ENCODE measurements at regions not wholly inside any gene's neighbourhood (a gene's known extent, or its start where the extent isn't known, plus 50 kb on each side); places are given as distances from the start of the nearest gene placed in this dataset.
"Not testable (repeated sequence)": the region's sequence is repeated elsewhere in the genome, so short reads cannot be mapped to it uniquely, and the experiment has no call there.

DNA sequence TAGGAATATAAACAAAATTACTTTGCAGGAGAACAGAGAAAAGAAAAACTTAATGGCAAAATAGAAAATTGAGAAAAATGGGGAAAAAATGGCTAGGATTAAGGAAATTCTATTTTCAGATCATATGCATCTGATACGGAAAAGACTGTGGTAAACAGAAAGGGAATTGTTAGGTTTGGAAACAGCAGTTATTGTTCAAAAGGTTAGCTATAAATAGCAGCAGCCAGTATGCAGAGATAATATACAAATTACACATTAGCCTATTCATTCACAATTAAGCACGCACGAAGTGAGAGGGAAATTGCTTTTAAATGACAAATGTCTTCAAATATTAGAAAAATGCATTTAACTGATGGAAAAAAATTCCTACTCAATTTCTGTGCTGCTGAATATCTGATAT is 224.1 kb upstream of the FAM3C start:
- no peaks in the 10 kb centered on the region for H3K27me3 ChIP-seq
- no peak overlapping the region for H3K27ac ChIP-seq
- H3K4me1 ChIP-seq: no peaks in the 10 kb centered on the region
- H3K4me3 ChIP-seq: no peak overlapping the region
- no peaks in the 10 kb centered on the region for H3K9me3 ChIP-seq (replicated peaks)
- DNase-seq: no peak
- no peaks in the 10 kb centered on the region for H3K36me3 ChIP-seq

DNA sequence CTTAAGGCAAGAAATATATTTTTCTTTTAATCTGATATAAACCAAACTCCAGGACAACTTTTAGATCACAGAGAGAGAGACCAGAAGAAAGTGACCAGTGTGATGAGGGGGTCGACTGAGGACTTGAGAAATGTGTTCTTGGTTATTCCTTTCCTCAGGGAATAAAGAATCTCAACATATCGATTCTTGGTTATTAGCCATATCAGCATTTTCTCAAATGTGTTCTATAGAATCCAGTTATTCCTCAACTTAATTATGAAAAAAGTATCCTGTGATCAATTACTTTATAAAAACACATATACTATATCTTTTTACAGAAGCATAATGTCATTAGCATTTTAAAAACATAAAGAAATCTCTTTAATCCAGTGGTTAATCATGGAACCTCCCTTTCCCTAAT is 222.1 kb upstream of the FAM3C start:
- Histone ChIP-seq H3K4me3 (no peak overlapping the region), H3K4me1 (no peaks in the 10 kb centered on the region), H3K27ac (no peak overlapping the region), H3K9me3 (replicated peaks) (no peaks in the 10 kb centered on the region), H3K36me3 (no peaks in the 10 kb centered on the region), H3K27me3 (no peaks in the 10 kb centered on the region)
- DNase-seq: no peak

DNA sequence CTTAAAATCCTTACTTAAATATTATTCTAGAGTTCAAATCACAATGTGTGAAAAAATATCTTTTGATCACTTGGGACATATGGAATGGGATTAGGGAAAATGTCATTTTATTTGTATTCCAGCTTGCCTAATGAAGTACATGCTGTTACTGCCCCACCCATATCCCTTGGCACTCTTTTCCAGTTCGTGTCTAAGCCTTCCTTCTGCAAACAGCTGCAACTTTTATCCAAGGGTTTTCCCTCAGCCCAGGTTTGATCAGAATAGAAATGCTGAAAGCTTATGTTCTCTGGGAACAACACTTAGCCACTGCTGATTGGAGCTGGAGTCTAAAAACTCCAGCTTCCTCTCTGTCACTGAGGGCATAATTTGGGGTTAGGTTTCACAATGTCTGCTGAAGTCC is 214.1 kb upstream of the FAM3C start:
- no peaks in the 10 kb centered on the region for H3K9me3 ChIP-seq (replicated peaks)
- no peaks in the 10 kb centered on the region for H3K4me1 ChIP-seq
- no peaks in the 10 kb centered on the region for H3K27me3 ChIP-seq
- H3K27ac ChIP-seq: no peak overlapping the region
- no peak for DNase-seq
- no peaks in the 10 kb centered on the region for H3K36me3 ChIP-seq
- H3K4me3 ChIP-seq: no peak overlapping the region

- no peaks in the 10 kb centered on the region for H3K36me3 ChIP-seq
- no peak overlapping the region for H3K27ac ChIP-seq
These were observed 213.1 kb upstream of the FAM3C start for GRCh38 chr7:121609208-121609607.

GRCh38 chr7:121608785-121609184 is 212.7 kb upstream of the FAM3C start:
- no peaks in the 10 kb centered on the region for H3K9me3 ChIP-seq (replicated peaks)
- no peak for DNase-seq
- no peak overlapping the region for H3K4me3 ChIP-seq
- H3K4me1 ChIP-seq: no peaks in the 10 kb centered on the region
- no peaks in the 10 kb centered on the region for H3K36me3 ChIP-seq
- H3K27me3 ChIP-seq: no peaks in the 10 kb centered on the region; the same call in 1 of the 2 replicates
- no peak overlapping the region for H3K27ac ChIP-seq

More at GRCh38 chr7:121609208-121609607, 213.1 kb upstream of the FAM3C start:
- Histone ChIP-seq H3K9me3 (replicated peaks) (no peaks in the 10 kb centered on the region), H3K4me1 (no peaks in the 10 kb centered on the region), H3K27me3 (no peaks in the 10 kb centered on the region), H3K4me3 (no peak overlapping the region)
- no peak for DNase-seq

- DNase-seq; H3K9me3 ChIP-seq (replicated peaks); H3K27me3 ChIP-seq; H3K4me1 ChIP-seq; H3K4me3 ChIP-seq; H3K27ac ChIP-seq; H3K36me3 ChIP-seq: not testable (repeated sequence)
These were observed 212.1 kb upstream of the FAM3C start for GRCh38 chr7:121608183-121608582.

- DNase-seq: no peak
- Histone ChIP-seq H3K4me1 (no peaks in the 10 kb centered on the region), H3K4me3 (no peak overlapping the region), H3K36me3 (no peaks in the 10 kb centered on the region), H3K27ac (no peak overlapping the region), H3K9me3 (replicated peaks) (no peaks in the 10 kb centered on the region), H3K27me3 (no peaks in the 10 kb centered on the region; the same call in 1 of the 2 replicates)
These were observed 209.2 kb upstream of the FAM3C start for GRCh38 chr7:121605317-121605680.

DNA sequence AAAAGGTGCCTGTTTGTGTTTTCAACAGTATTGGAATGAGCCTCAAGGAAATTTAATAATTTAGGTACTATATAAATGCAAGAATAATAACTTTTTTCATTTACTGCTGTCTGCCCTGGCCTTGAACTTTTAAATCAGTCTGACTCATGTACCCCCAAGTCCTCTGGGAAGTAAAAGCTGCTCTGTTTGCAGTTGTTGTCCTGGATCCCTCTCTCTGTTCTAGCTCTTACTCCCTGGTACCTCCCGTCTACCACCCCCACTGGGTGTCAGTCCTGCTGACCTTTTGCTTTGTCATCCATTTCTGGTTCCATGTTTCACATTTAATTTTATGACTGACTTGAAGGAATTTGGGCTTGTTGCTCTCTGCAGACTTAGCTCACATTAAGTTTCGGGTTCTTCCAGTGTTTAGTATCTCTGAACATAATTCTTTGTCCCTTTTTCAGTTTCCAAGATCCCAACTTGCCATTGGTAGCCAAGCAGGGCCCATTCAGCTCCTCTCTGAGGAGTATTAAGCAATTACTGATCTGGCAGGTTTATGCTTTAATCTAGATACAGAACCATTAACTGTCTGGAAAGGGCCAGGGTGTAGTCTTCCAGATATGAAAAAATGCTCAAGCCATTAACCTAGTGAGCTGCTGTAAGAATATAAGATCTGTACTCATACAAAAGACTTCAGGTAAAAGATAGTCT is 208.7 kb upstream of the FAM3C start:
- H3K4me1 ChIP-seq: no peaks in the 10 kb centered on the region
- H3K9me3 ChIP-seq (replicated peaks): no peaks in the 10 kb centered on the region
- H3K4me3 ChIP-seq: no peak overlapping the region
- no peak overlapping the region for H3K27ac ChIP-seq
- DNase-seq: no peak
- no peaks in the 10 kb centered on the region for H3K36me3 ChIP-seq
- no peaks in the 10 kb centered on the region; the same call in 1 of the 2 replicates for H3K27me3 ChIP-seq

- no peak for DNase-seq
- no peaks in the 10 kb centered on the region; the same call in 1 of the 2 replicates for H3K27me3 ChIP-seq
- H3K27ac ChIP-seq: no peak overlapping the region
- no peaks in the 10 kb centered on the region for H3K9me3 ChIP-seq (replicated peaks)
- no peaks in the 10 kb centered on the region for H3K36me3 ChIP-seq
- H3K4me1 ChIP-seq: no peaks in the 10 kb centered on the region
- no peak overlapping the region for H3K4me3 ChIP-seq
These were observed 207.8 kb upstream of the FAM3C start for GRCh38 chr7:121603886-121604285.

DNA sequence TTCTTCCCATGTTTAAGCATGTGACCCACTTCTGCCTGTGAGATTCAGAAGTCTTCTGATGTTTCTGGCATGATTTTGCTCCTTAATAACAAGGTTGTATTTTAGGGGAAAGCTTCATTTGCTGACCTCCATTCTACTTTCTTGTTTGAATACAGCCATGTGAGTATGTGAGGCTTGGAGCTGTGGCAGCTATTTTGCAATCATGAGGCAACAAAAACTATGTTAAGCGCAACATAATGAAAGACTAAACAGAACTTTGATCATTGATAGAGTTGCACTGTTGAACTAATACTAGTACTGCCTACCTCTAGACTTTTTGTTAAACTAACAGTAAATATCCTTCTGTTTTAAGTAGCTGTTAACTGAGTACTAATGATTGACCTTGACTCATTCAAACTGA is 203.8 kb upstream of the FAM3C start:
- no peak for DNase-seq
- H3K9me3 ChIP-seq (replicated peaks): no peaks in the 10 kb centered on the region
- H3K27me3 ChIP-seq: no peaks in the 10 kb centered on the region; the same call in 1 of the 2 replicates
- H3K4me1 ChIP-seq: no peaks in the 10 kb centered on the region
- no peak overlapping the region for H3K27ac ChIP-seq
- H3K36me3 ChIP-seq: no peaks in the 10 kb centered on the region
- H3K4me3 ChIP-seq: no peak overlapping the region

DNA sequence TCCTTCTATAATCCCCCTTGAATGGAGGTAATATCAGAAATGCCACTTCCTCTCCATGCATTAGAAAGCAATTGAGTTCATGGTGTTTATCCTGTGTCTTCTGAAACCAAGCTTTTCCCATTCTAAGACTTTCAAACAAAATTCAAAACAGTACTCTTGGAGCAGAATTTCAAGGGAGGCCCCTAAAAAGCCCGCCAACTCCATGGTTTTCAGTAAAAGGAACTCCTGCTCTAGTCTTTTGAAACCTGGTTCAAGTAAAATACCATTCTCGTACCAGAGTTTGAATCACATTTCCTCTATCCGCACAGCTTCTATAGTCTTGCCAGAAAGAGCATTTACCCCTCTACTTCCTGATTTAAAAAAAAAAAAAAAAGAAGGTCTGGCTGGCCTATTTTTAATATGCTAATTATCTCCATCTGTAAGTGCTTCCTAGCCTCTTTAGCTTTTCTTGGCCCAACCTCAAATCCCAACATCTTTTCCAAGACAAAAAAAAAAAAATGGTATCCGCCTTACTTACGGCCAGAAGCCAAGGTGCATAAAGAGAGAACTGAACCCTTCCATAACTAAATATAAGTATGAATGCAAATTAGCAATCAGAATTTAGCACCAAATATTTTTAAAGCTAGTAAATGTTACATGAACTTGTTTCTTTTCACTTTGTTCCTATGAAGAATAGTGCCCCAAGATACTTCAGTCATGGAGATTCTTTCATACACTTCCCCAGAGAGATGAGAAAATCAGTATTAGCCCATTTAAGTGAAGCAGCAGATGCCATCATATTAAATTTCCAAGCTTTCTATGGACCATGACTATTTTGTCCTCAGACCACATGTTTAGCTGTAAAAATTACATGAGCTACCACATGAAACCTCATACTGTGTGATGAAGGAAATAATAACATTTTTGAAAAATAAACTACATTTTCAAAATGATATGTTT is 199.9 kb upstream of the FAM3C start:
- Histone ChIP-seq H3K4me1 (no peaks in the 10 kb centered on the region), H3K36me3 (no peaks in the 10 kb centered on the region), H3K27me3 (no peaks in the 10 kb centered on the region), H3K27ac (no peak overlapping the region), H3K4me3 (no peak overlapping the region), H3K9me3 (replicated peaks) (no peaks in the 10 kb centered on the region)
- DNase-seq: peak in 1 of 2 experiments; percentile 6

- Histone ChIP-seq H3K4me3 (no peak overlapping the region), H3K27me3 (0 out of 2 replicates have a peak, but pooled peaks cover 3% of the 10 kb centered on the region), H3K9me3 (replicated peaks) (no peaks in the 10 kb centered on the region), H3K27ac (no peak overlapping the region), H3K4me1 (no peaks in the 10 kb centered on the region), H3K36me3 (no peaks in the 10 kb centered on the region)
- DNase-seq: no peak
These were observed 195.8 kb upstream of the FAM3C start for GRCh38 chr7:121591926-121592325.

DNA sequence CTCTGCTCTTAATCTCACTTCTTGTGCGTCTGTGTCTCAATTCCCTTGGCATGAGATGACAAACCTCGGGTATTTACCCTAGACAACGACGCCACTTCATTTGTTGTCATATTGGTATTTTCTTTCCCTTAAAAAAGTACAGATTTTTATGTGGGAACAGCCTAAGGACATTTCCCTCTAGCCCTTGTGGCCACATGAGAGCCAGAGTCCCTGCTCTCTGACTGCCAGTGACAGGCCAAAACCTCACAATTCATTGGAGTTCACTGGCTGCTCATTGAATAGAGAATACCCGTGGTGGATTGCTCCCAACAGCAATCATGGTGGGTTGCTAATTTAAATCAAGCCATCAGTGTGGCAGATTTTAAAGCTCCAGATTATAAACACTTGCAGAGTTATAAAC is 191.3 kb upstream of the FAM3C start:
- DNase-seq: no peak

DNA sequence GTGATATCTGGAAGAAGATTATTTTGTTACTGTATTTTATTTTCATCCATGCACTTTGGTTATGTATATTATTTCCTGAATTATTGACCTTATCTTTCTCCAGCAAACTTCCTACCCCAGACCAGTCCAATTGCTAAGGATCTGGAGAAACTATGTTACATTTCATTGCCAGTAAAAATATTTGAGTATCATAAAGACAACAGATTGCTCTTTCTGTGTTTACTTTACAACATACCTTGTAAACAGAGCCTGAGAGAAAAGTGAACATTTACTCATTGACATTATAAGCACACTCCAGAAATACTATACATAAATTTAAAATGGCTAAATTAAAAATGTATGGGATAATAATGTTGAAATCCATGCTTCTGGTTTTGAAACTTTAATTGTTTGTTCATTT is 186.2 kb upstream of the FAM3C start:
- H3K27ac ChIP-seq: no peak overlapping the region
- H3K27me3 ChIP-seq: no peaks in the 10 kb centered on the region
- H3K9me3 ChIP-seq (replicated peaks): no peaks in the 10 kb centered on the region
- H3K4me1 ChIP-seq: no peaks in the 10 kb centered on the region
- DNase-seq: no peak
- H3K4me3 ChIP-seq: no peak overlapping the region
- no peaks in the 10 kb centered on the region for H3K36me3 ChIP-seq

More for the DNA sequence above, 191.3 kb upstream of the FAM3C start:
- Histone ChIP-seq H3K36me3 (no peaks in the 10 kb centered on the region), H3K4me1 (no peaks in the 10 kb centered on the region), H3K27ac (no peak overlapping the region), H3K4me3 (no peak overlapping the region), H3K9me3 (replicated peaks) (no peaks in the 10 kb centered on the region), H3K27me3 (0 out of 2 replicates have a peak, but pooled peaks cover 3% of the 10 kb centered on the region)

DNA sequence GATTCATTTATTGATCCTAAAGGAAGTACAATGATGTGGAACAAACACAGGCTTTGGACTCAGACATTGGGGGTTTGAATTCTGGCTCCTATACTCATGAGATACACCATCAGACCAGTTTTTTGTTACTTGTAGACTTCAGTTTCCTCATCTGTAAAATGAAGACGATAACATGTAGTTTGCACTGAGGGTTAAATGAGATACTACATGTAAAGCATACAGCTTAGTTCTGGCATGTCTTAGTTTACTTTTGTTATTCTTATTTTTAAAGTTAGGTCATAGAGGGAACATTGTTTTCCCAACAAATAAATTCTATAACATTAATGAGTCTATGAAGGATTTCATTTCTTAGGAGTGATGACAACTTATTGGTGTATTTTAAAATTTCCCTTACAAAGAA is 183.5 kb upstream of the FAM3C start:
- H3K27ac ChIP-seq: no peak overlapping the region
- DNase-seq: no peak
- H3K9me3 ChIP-seq (replicated peaks): no peaks in the 10 kb centered on the region

More for the DNA sequence above, 183.5 kb upstream of the FAM3C start:
- Histone ChIP-seq H3K4me1 (no peaks in the 10 kb centered on the region), H3K4me3 (no peak overlapping the region), H3K27me3 (no peaks in the 10 kb centered on the region), H3K36me3 (no peaks in the 10 kb centered on the region)

Measured in SJCRH30 (cell line).